ENCODE measurements at regions not wholly inside any gene's neighbourhood (a gene's known extent, or its start where the extent isn't known, plus 50 kb on each side); places are given as distances from the start of the nearest gene placed in this dataset.

- DNase-seq (ENCODE audit: low read depth, low spot score), result no peak
Observed at GRCh38 chr10:30118590-30118989, 59.2 kb upstream of the JCAD start.

GRCh38 chr10:30117812-30118501 lies 58.6 kb upstream of the JCAD start:
- no peak for DNase-seq (ENCODE audit: low read depth, low spot score)

DNA sequence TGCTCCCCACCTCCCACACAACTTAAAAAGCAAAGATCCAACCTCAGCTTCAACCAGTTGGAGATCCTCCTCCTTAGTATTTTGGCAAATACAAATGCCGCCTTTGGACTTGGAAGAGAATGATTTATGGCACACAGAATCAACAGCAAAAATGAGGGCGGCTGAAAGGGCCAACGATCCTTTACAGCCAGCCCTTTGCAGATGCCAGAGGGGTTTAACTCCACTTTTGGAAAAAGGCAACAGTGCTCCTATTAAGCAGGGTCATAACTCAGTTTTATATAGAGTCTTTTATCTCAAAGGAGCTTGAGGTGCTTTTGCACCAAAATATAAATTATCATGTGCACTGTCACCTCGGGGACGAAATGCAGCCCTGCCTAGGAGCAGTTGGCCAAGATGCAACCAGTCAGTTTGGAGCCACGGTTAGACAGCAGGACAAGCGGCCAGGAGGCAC lies 56.7 kb upstream of the JCAD start:
- DNase-seq (ENCODE audit: low read depth, low spot score), result no peak

DNA sequence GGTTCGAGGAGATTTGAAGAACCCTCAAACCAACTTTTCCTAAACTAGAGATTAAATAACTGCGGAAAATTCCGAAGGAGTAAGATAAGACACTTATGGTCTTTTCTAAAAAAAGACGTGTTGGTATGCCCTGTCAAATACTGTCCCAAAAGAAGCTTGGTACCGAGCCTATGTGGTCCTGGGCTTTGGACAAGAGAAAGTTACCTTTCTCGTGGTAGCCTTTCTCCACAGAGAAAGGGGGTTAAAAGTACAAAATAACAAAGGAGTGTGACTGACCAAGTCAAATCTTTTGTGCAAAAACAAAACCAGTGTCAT lies 56.2 kb upstream of the JCAD start:
- no peak for DNase-seq (ENCODE audit: low read depth, low spot score)

- no peak for DNase-seq (ENCODE audit: low read depth, low spot score)
Observed at GRCh38 chr10:30114881-30115625, 55.7 kb upstream of the JCAD start.

GRCh38 chr10:30114401-30114800 lies 55.0 kb upstream of the JCAD start:
- DNase-seq (ENCODE audit: low read depth, low spot score), result no peak

- peak; percentile 60 for DNase-seq (ENCODE audit: low read depth, low spot score)
Observed at GRCh38 chr10:30111340-30112022, 52.1 kb upstream of the JCAD start.

Measured in smooth muscle cell of the brain vasculature (primary cell).